Neural cell (in vitro differentiated cells): ENCODE measurements at regions not wholly inside any gene's neighbourhood (a gene's known extent, or its start where the extent isn't known, plus 50 kb on each side); places are given as distances from the start of the nearest gene placed in this dataset.
A peak's percentile ranks its signal among the peaks of the same experiment; 100 is the strongest.

Experiments
- H2AFZ ChIP-seq: fragments of 200-600, 300-800 bp; sonication (generic), shearing (Covaris generic); 2 replicates; pipeline ENCODE4 v1.6.0; 2014; ENCODE audit warnings: low read depth, mild to moderate bottlenecking, antibody characterized with exemption, low read length, moderate library complexity
- H3F3A ChIP-seq: fragments of 200-600 bp; shearing (Covaris generic); 2 replicates; pipeline ENCODE4 v1.6.1; 2016; ENCODE audit warnings: mild to moderate bottlenecking, moderate library complexity, mixed read lengths, antibody characterized with exemption, low read length; ENCODE audit not compliant: insufficient read depth, poor library complexity, severe bottlenecking
- H3K27ac ChIP-seq: fragments of 200-600, 300-800 bp; sonication (generic), shearing (Covaris generic); 2 replicates; pipeline ENCODE4 v1.5.1; 2014; ENCODE audit warnings: mild to moderate bottlenecking, low read length, moderate library complexity
- H3K27me3 ChIP-seq: fragments of 300-800, 200-600 bp; sonication (generic), shearing (Covaris generic); 2 replicates; pipeline ENCODE4 v1.6.0; 2014; ENCODE audit warnings: mild to moderate bottlenecking, low read depth, low read length, moderate library complexity; ENCODE audit not compliant: insufficient read depth
- H3K36me3 ChIP-seq: fragments of 300-800, 200-600 bp; sonication (generic), shearing (Covaris generic); 2 replicates; pipeline ENCODE4 v1.5.1; 2014; ENCODE audit warnings: mild to moderate bottlenecking, antibody characterized with exemption, low read length, moderate library complexity; ENCODE audit not compliant: insufficient read depth
- H3K4me2 ChIP-seq: fragments of 300-800, 200-600 bp; sonication (generic), shearing (Covaris generic); 2 replicates; pipeline ENCODE4 v1.6.0; 2014; ENCODE audit warnings: mild to moderate bottlenecking, low read length
- H3K4me3 ChIP-seq: fragments of 300-800, 200-600 bp; sonication (generic), shearing (Covaris generic); 2 replicates; pipeline ENCODE4 v1.5.1; 2014; ENCODE audit warnings: mild to moderate bottlenecking, low read length, moderate library complexity
- H3K79me2 ChIP-seq: fragments of 200-600 bp; shearing (Covaris generic); replicated peaks from 2 replicates; pipeline ENCODE4 v1.6.0; 2014; ENCODE audit warnings: mild to moderate bottlenecking, low read length, moderate library complexity; ENCODE audit not compliant: insufficient read depth
- H3K9ac ChIP-seq: fragments of 300-800, 200-600 bp; sonication (generic), shearing (Covaris generic); 2 replicates; pipeline ENCODE4 v1.6.1; 2016; ENCODE audit warnings: mild to moderate bottlenecking, low read length, mixed read lengths
- H3K9me2 ChIP-seq: fragments of 200-600 bp; shearing (Covaris generic); 2 replicates; pipeline ENCODE4 v1.6.1; 2016; ENCODE audit warnings: mild to moderate bottlenecking, low read length, mixed read lengths; ENCODE audit not compliant: insufficient read depth
- H3K9me3 ChIP-seq: fragments of 200-600, 300-800 bp; sonication (generic), shearing (Covaris generic); 2 replicates; pipeline ENCODE4 v1.6.1; 2016; ENCODE audit warnings: mild to moderate bottlenecking, mixed run types, low read length, moderate library complexity, mixed read lengths
- H4K20me1 ChIP-seq: fragments of 200-600 bp; shearing (Covaris generic); 2 replicates; pipeline ENCODE4 v1.6.1; 2016; ENCODE audit warnings: mild to moderate bottlenecking, mixed run types; ENCODE audit not compliant: insufficient read depth
- CTCF ChIP-seq: fragments of 450-650 bp; IDR thresholded peaks from 2 replicates; pipeline ENCODE4 v1.5.1; 2014; ENCODE audit warnings: antibody characterized with exemption, mild to moderate bottlenecking, moderate library complexity; ENCODE audit not compliant: poor library complexity, severe bottlenecking
- EP300 ChIP-seq: fragments of 450-650 bp; conservative IDR thresholded peaks from 2 replicates; pipeline ENCODE4 v1.6.1; 2014; ENCODE audit warnings: antibody characterized with exemption, mild to moderate bottlenecking, moderate library complexity; ENCODE audit not compliant: poor library complexity, severe bottlenecking
- EZH2 ChIP-seq: fragments of 200-600, 300-800 bp; shearing (Covaris generic), sonication (generic); IDR thresholded peaks from 2 replicates; pipeline ENCODE4 v1.6.1; 2014; ENCODE audit warnings: antibody characterized with exemption, low read length, borderline replicate concordance, mild to moderate bottlenecking; ENCODE audit not compliant: insufficient read depth, poor library complexity, severe bottlenecking
- MXI1 ChIP-seq: fragments of 450-650 bp; conservative IDR thresholded peaks from 2 replicates; pipeline ENCODE4 v1.6.1; 2014; ENCODE audit warnings: antibody characterized with exemption, mild to moderate bottlenecking; ENCODE audit not compliant: poor library complexity, severe bottlenecking
- POLR2AphosphoS5 ChIP-seq: IDR thresholded peaks from 2 replicates; pipeline ENCODE4 v1.6.1; 2012
- RAD21 ChIP-seq: fragments of 450-650 bp; conservative IDR thresholded peaks from 2 replicates; pipeline ENCODE4 v1.6.1; 2014; ENCODE audit warnings: antibody characterized with exemption, mild to moderate bottlenecking, moderate library complexity
- REST ChIP-seq: IDR thresholded peaks from 2 replicates; pipeline ENCODE4 v1.6.1; 2012; ENCODE audit warnings: borderline replicate concordance
- SMC3 ChIP-seq: fragments of 450-650 bp; conservative IDR thresholded peaks from 2 replicates; pipeline ENCODE4 v1.6.1; 2014; ENCODE audit warnings: antibody characterized with exemption, mild to moderate bottlenecking, moderate library complexity; ENCODE audit not compliant: poor library complexity
- TAF1 ChIP-seq: IDR thresholded peaks from 2 replicates; pipeline ENCODE4 v1.6.1; 2012; ENCODE audit warnings: low read depth

- H3F3A ChIP-seq, result no peaks in the 10 kb centered on the region
- no peaks in the 10 kb centered on the region for H3K36me3 ChIP-seq
- H3K4me2 ChIP-seq, result no peak overlapping the region
- H2AFZ ChIP-seq, result no peak overlapping the region
- no peaks in the 10 kb centered on the region for H3K9me3 ChIP-seq
- H3K27me3 ChIP-seq, result no peaks in the 10 kb centered on the region
- H3K9me2 ChIP-seq, result no peaks in the 10 kb centered on the region
- no peak overlapping the region for H3K27ac ChIP-seq
- no peaks in the 10 kb centered on the region for H3K79me2 ChIP-seq
- TF ChIP-seq SMC3, result no peak
- no peak for TF ChIP-seq EZH2
- TF ChIP-seq EP300, result no peak
- no peak for TF ChIP-seq RAD21
- no peak for TF ChIP-seq REST
- TF ChIP-seq CTCF, result no peak
- no peak for TF ChIP-seq MXI1
- TF ChIP-seq TAF1, result no peak
- TF ChIP-seq POLR2AphosphoS5, result no peak
- no peaks in the 10 kb centered on the region for H4K20me1 ChIP-seq
- no peak overlapping the region for H3K9ac ChIP-seq
- H3K4me3 ChIP-seq, result no peak overlapping the region
These were observed 110.4 kb upstream of the EPB41L4A start for GRCh38 chr5:112529525-112529924.

DNA sequence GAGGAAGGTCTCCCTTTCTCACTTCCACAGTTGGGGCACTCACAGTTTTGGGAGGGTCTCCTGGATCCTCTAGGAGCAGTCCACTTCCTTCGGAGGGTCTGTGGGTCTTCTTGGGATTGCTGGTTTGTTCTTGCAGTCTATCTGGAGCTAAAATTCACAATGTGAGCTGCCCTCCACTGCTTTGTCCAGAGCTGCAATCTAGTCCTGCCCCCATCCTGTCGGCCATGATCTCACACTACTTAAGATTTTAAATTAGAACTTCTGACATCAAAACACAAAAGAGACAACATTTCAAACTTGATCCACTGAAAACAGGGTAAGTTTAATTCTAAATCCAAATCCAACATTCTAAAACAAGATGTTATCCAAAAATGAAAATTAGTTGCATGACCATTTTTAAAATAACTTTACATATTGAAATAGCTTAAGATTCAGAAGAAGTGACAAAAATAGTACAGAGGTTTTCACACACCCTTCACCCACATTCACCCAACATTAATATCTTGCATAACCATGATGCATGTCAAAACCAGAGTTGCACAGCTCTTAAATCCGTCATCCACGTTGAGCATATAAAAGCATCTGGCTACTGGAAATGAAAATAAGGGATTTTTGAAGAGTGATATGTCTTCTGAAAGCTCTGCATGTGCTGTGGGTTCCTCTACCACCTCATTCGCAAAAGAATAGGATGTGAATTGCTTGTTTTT is 113.7 kb upstream of the EPB41L4A start:
- TF ChIP-seq SMC3, result no peak
- no peak for TF ChIP-seq POLR2AphosphoS5
- TF ChIP-seq TAF1, result no peak
- TF ChIP-seq RAD21, result no peak
- no peak for TF ChIP-seq CTCF
- no peak for TF ChIP-seq EZH2
- no peak for TF ChIP-seq EP300
- TF ChIP-seq MXI1, result no peak
- no peak for TF ChIP-seq REST
- Histone ChIP-seq H3K27ac (no peak overlapping the region), H4K20me1 (no peaks in the 10 kb centered on the region), H3K4me2 (peak overlapping the region; percentile 7), H3K27me3 (no peaks in the 10 kb centered on the region), H3K9ac (no peak overlapping the region), H3K9me2 (no peaks in the 10 kb centered on the region), H2AFZ (no peak overlapping the region), H3K4me3 (no peak overlapping the region), H3K36me3 (no peaks in the 10 kb centered on the region), H3K9me3 (no peaks in the 10 kb centered on the region), H3F3A (no peaks in the 10 kb centered on the region), H3K79me2 (no peaks in the 10 kb centered on the region)
